Body of pancreas (tissue), 4 donors: ENCODE measurements at regions not wholly inside any gene's neighbourhood (a gene's known extent, or its start where the extent isn't known, plus 50 kb on each side); places are given as distances from the start of the nearest gene placed in this dataset.

Experiments used
- POLR2A ChIP-seq, 3 donors: fragments of 450-650 bp; IDR thresholded peaks; one replicate each; pipeline ENCODE4 v1.6.1; 2016; ENCODE audit warnings: antibody characterized with exemption in 3 of 3, mild to moderate bottlenecking in 2 of 3
- TF ChIP-seq, protein P1 (sequence below), 7 experiments: fragments of 450-650 bp in 4 of 7; fragments of 200-600 bp in 3 of 7; sonication (generic) in 3 of 7; IDR thresholded peaks; one replicate each; pipeline ENCODE4 v1.5.1; 2016 to 2019; ENCODE audit warnings: antibody characterized with exemption in 7 of 7

DNA sequence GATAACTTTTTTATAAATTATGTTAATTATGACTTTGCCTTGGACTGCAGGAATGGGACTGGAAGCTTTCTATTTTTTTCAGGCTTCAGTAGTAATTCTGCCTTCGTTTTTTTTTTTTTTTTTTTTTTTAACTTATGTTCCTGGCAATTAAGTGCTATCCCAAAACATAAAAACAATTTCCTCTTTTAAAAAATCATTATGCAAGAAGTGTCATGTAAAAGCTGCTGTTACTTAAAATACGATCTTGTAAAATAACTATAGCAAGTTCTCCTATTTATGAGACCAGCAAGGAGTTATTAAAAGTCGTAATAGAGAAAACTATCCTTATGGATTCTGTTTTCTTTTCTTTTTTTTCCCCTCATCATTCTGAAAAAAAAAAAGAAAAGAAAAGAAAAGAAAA is 106.6 kb upstream of the FOXN2 start:
- TF ChIP-seq, protein P1, sequence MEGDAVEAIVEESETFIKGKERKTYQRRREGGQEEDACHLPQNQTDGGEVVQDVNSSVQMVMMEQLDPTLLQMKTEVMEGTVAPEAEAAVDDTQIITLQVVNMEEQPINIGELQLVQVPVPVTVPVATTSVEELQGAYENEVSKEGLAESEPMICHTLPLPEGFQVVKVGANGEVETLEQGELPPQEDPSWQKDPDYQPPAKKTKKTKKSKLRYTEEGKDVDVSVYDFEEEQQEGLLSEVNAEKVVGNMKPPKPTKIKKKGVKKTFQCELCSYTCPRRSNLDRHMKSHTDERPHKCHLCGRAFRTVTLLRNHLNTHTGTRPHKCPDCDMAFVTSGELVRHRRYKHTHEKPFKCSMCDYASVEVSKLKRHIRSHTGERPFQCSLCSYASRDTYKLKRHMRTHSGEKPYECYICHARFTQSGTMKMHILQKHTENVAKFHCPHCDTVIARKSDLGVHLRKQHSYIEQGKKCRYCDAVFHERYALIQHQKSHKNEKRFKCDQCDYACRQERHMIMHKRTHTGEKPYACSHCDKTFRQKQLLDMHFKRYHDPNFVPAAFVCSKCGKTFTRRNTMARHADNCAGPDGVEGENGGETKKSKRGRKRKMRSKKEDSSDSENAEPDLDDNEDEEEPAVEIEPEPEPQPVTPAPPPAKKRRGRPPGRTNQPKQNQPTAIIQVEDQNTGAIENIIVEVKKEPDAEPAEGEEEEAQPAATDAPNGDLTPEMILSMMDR (IDR thresholded peaks at IDR 0.05): no peak
- no peak for TF ChIP-seq POLR2A (IDR thresholded peaks at IDR 0.05)
